ENCODE measurements at regions not wholly inside any gene's neighbourhood (a gene's known extent, or its start where the extent isn't known, plus 50 kb on each side); places are given as distances from the start of the nearest gene placed in this dataset.

DNA sequence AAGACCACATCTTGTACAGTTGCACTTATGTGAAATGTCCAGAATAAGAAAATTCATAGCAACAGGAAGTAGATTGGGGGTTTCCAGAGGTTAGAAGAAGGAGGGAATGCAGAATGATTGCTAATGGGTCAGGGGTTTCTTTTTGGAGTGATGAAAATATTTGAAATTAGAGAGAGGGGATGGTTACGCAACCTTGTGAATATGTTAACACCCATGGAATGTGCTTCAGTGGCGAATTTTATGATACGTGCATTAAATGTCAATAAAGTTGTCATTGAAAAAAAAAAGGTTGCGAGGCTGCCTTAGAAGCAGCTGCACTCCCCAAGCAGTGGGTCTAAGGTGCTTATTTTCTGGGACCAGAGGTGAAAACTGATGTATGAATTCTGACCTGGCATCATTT lies 64.4 kb upstream of the SUB1 start:
- H3K36me3 ChIP-seq (ENCODE audit: control insufficient read depth, insufficient read depth, low read length), result no peaks in the 10 kb centered on the region
- intact Hi-C loops (cut with micrococcal nuclease; ENCODE audit: unreplicated experiment), result no loop called here
- in situ Hi-C loops (cut with HindIII; ENCODE audit: low pct_unique_long_range_greater_than_20kb, low sequenced_read_pairs), result no loop called here
- no peaks in the 10 kb centered on the region for H3K9me3 ChIP-seq (ENCODE audit: control insufficient read depth, insufficient read depth, low read depth, low read length)
- DNase-seq (ENCODE audit: low read depth, low spot score) (no peak), ATAC-seq (no peak)
- H3K4me1 ChIP-seq (ENCODE audit: control insufficient read depth, insufficient read depth, low read length), result no peaks in the 10 kb centered on the region
- ChIA-PET POLR2A (no interaction called here), CTCF (no interaction called here)
- no peak for TF ChIP-seq CTCF (IDR thresholded peaks at IDR 0.05)
- TF ChIP-seq TCF7L2 (IDR thresholded peaks at IDR 0.05; ENCODE audit: low read depth, low read length), result no peak
- TF ChIP-seq POLR2AphosphoS5 (IDR thresholded peaks at IDR 0.05; ENCODE audit: low read depth, low read length), result no peak
- no peak overlapping the region for H3K27ac ChIP-seq (ENCODE audit: low read length)
- no TSS peak for BruUV-seq (replicated peaks)
- no peak overlapping the region for H3K4me3 ChIP-seq (ENCODE audit: low read depth in 2 of 2, low read length in 2 of 2)
- no peaks in the 10 kb centered on the region for H3K27me3 ChIP-seq (ENCODE audit: control insufficient read depth, insufficient read depth, low read length)

- in situ Hi-C loops (cut with HindIII; ENCODE audit: low pct_unique_long_range_greater_than_20kb, low sequenced_read_pairs) (no loop called here), intact Hi-C loops (cut with micrococcal nuclease; ENCODE audit: unreplicated experiment) (no loop called here)
- no TSS peak for BruUV-seq (replicated peaks)
- Histone ChIP-seq H3K4me1 (ENCODE audit: control insufficient read depth, insufficient read depth, low read length) (no peaks in the 10 kb centered on the region), H3K27me3 (ENCODE audit: control insufficient read depth, insufficient read depth, low read length) (no peaks in the 10 kb centered on the region), H3K36me3 (ENCODE audit: control insufficient read depth, insufficient read depth, low read length) (no peaks in the 10 kb centered on the region), H3K9me3 (ENCODE audit: control insufficient read depth, insufficient read depth, low read depth, low read length) (no peaks in the 10 kb centered on the region), H3K4me3 (ENCODE audit: low read depth in 2 of 2, low read length in 2 of 2) (no peak overlapping the region), H3K27ac (ENCODE audit: low read length) (no peak overlapping the region)
- no peak for ATAC-seq
- no peak for TF ChIP-seq TCF7L2 (IDR thresholded peaks at IDR 0.05; ENCODE audit: low read depth, low read length)
- no peak for TF ChIP-seq POLR2AphosphoS5 (IDR thresholded peaks at IDR 0.05; ENCODE audit: low read depth, low read length)
- no peak for TF ChIP-seq SIN3A (IDR thresholded peaks at IDR 0.05; ENCODE audit: borderline replicate concordance, insufficient read depth, low read depth, low read length)
- no peak for TF ChIP-seq REST (IDR thresholded peaks at IDR 0.05; ENCODE audit: insufficient read depth in 1 of 2, low read depth in 2 of 2, low read length in 1 of 2)
- TF ChIP-seq CTCF (IDR thresholded peaks at IDR 0.05), result no peak
- DNase-seq (ENCODE audit: low read depth, low spot score), result no peak
- ChIA-PET POLR2A (no interaction called here), CTCF (interaction anchor here (0.6 kb wide), 1 partner anchor 41 kb away, joined by 3 read pairs; no protein-coding TSS in a partner anchor)
Observed at GRCh38 chr5:32520356-32520755, 65.0 kb upstream of the SUB1 start.
